C4-2B (cell line): ENCODE measurements at regions not wholly inside any gene's neighbourhood (a gene's known extent, or its start where the extent isn't known, plus 50 kb on each side); places are given as distances from the start of the nearest gene placed in this dataset.

ENCODE experiments used
- ZFX ChIP-seq: fragments of 450-650 bp; IDR thresholded peaks from 2 replicates; pipeline ENCODE4 v1.6.1; 2017
- TF ChIP-seq, protein P1 (sequence below): fragments of 450-650 bp; conservative IDR thresholded peaks from 2 replicates; pipeline ENCODE4 v1.5.1; 2017; ENCODE audit warnings: mild to moderate bottlenecking

DNA sequence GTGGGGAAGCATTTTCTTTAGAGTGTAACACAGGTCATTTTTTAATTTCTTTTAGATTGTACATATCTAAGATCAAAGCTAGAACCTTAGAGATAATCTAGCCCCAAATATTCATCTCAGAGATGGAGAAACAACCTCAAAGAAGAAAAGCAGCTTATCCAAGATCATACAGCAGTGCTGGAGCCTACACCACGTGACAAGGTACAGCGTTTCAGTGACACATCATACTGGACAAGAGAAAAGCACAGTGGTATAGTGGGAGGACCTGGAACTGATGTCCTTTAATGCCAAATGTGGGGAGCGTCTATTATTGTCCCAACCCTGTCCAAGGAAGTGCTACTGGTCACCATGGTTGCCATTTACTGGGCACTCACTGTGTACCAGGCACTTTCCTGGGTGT lies 445.8 kb downstream of the RPS24 start:
- TF ChIP-seq ZFX, result no peak
- TF ChIP-seq, protein P1, sequence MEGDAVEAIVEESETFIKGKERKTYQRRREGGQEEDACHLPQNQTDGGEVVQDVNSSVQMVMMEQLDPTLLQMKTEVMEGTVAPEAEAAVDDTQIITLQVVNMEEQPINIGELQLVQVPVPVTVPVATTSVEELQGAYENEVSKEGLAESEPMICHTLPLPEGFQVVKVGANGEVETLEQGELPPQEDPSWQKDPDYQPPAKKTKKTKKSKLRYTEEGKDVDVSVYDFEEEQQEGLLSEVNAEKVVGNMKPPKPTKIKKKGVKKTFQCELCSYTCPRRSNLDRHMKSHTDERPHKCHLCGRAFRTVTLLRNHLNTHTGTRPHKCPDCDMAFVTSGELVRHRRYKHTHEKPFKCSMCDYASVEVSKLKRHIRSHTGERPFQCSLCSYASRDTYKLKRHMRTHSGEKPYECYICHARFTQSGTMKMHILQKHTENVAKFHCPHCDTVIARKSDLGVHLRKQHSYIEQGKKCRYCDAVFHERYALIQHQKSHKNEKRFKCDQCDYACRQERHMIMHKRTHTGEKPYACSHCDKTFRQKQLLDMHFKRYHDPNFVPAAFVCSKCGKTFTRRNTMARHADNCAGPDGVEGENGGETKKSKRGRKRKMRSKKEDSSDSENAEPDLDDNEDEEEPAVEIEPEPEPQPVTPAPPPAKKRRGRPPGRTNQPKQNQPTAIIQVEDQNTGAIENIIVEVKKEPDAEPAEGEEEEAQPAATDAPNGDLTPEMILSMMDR, result no peak
